HG02763 (cell line): ENCODE measurements at regions not wholly inside any gene's neighbourhood (a gene's known extent, or its start where the extent isn't known, plus 50 kb on each side); places are given as distances from the start of the nearest gene placed in this dataset.

Experiments
- ATAC-seq: cut with Tn5 transposase; IDR thresholded peaks from one replicate; pipeline ENCODE4 v1.9.1; 2021; ENCODE audit warnings: mild to moderate bottlenecking, moderate library complexity; ENCODE audit not compliant: unreplicated experiment

DNA sequence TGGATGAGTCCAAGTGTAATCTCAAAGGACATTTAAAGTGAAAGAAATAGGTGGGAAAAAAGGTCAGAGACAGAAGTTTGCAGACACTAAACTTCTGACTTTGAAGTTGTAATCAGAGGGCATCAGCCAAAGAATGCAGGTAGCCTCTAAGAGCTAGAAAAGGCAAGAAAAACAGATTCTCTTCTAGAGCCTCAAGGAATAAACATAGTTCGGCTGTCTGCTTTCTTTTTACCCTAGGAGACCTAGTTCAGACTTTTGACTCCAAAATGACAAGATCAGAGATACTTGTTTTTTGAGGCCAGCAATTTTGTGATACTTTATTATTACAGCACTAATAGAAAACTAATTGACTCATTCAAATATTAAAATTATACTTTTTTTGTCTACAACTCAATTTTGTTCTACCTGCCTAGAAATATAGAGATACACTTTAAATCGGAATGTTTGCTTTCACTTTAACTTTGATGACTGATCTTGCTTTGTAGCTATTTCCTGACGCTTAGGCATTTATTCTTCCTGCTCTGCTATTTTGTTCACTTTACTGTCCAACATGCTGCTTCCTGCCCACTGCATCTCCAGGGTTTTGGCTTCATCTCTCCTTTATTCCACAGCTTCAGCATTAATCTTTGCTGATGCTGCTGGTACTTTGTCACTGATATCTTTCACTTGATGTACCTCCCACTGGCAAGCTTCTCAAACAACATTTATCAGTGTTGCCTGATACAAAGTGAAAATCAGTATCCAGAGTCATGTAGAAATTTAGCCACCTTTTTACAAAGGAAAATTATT is 272.5 kb downstream of the DSEL start:
- no peak for ATAC-seq

DNA sequence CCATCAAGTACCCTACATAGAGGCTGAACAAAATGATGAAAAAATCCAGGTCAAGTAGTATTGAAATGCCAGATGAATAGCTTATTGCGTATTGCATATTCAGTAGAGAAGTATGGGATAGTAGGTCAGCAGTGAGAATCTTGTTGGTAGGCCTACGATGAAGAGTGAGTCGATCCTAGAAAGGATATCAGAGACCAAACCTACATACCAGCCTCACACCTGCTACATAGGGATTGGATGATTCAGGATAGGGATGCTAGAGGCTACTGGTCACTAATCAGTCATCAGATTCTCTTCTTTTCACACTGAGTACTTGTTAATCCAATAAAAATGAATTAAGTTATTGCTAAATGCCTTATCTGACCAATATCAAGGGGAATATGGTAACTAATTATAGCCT is 274.5 kb downstream of the DSEL start:
- ATAC-seq: no peak

DNA sequence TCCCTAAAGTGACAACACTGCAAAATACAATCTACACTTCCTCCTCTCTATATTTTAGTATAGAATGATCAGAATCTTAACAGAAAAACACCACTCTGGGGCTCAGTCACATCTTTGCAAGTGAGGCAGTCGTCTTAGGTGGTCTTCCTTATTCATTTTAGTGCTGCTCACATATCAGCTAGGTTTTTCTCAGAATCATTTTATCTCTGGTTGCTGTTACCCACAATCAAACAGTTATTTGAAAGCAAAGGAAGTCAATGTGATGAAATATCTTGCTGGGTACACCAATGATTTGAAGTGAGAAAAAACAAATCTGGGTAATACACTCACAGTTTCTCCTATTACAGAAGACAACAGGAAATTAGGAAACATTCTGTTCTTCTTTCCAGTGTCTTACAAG is 275.2 kb downstream of the DSEL start:
- no peak for ATAC-seq

DNA sequence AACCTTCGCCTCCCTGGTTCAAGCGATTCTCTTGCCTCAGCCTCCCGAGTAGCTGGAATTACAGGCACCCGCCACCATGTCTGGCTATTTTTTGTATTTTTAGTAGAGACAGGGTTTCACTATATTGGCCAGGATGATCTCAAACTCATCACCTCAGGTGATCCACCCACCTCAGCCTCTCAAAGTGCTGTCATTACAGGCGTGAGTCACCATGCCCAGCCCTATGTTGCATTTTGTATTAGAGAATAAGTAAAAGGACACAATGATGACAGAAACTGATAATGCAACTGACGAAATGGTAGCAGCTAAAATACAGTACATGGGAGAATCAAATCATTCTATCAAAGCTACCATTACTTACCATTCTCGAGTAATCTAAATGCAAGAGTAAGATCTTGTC is 276.7 kb downstream of the DSEL start:
- ATAC-seq: no peak

DNA sequence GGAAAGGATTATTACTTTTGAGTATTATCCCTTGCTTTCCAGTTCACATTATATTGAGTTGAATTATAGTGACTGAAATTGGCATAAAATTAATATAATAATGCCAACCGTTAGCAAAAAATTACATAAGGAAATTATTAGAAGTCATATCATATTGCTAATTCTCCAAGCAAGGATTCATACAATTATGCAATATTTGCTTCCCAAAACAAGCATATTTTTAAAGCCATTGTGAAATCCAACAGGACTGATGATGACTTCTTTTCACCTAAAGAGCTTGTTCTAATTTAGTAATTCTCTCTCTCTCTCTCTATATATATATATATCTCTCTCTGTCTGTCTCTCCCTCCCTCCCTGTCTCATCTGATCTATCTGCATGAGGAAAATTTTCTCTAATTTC is 283.5 kb downstream of the DSEL start:
- no peak for ATAC-seq

DNA sequence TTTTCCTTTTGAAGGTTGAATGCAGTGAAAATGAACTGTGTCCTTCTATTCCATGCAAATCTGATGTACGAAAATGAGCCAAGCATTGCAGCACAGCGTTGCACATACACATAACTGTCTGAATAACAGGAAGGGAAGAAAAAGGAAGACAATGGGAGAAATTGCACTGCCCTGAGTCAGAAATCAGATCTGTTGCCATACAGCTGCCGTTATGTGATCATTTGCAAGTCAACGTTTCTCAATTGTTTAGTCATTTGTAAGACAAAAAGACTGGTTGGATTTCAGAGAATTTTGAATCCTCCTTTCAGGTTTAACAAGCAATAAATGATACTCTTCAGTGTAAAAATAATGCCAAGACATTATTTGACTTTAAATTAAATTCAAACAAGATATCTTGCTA is 284.1 kb downstream of the DSEL start:
- no peak for ATAC-seq

DNA sequence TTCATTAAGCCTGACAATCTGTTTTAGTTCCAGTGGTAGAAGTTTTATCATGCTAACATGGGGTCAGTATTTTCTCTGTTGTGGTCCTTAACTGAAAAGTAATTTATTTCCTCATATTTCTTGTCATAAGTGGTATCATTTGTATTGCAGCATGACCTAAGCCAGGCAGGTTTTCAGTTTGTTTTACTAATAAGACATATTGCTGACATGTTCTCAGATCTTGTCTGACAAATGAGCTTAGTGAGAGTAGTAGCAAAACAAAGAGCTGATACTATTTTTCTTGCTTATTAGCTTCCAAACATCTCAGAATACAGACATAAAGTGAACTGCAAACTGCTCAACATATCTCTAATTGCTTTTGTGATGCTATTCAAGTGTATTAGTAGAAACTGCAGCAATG is 293.6 kb downstream of the DSEL start:
- ATAC-seq: no peak

DNA sequence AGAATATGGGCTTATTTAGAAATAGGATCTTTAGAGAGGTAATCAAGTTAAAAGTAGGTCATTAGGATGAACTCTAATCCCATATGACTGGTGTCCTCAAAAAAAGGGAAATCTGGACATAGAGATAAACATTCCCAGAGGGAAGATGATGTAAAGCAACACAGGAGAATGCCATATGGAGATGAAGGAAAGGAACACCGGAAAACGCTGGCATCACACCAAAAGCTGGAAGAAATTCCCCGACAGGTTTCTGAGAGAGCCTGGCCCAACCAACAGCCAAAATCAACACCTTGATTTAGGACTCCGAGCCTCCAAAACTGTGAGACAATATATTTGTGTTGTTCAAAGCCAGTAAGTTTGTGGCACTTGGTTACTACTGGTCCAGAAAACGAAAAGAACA is 296.7 kb downstream of the DSEL start:
- no peak for ATAC-seq

DNA sequence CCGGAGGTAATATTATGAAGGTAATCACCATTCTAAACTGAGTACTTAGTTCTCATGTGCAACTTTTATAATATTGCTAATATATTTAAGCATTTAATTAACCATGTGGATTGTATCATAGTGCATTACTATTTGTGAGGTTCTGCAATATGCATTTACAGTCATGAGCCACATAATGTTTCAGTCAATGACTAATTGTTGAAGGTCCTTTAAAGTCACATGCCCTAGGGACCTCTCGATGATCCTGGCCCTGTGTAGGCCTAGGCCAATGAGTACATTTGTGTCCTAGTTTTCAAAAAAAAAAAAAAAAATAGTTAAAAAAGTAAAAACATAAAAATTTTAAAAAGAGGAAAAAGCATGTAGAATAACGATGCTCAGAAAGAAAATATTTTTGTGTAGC is 298.0 kb downstream of the DSEL start:
- ATAC-seq: no peak

DNA sequence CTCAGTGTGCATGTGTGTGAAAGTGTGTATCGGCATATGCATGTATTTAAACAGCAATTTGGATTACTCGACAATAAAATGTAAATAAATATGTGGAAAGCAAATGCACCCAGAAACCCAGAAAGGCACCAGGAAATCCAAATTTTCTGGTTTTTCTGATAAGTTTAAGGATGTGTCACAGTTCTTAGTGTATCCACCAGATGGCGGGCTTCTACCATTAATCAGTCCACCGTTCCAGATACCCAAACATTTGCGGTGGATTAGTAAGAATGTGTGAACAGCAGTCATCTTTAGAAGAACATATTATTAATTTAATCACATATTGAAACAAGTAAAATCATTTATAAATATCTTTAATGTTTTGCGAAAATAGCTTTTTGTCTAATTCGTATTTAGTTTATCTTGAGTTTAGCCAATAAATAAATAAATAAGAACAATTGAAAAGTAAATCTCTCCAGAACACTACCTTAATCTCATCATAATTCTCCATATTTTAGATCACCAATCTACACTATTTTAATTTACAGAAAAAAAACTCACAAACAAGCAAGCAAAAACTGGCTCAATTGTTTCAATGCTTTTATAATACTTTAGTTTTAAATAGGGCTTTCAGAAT is 298.9 kb downstream of the DSEL start:
- ATAC-seq: peak; percentile 92

DNA sequence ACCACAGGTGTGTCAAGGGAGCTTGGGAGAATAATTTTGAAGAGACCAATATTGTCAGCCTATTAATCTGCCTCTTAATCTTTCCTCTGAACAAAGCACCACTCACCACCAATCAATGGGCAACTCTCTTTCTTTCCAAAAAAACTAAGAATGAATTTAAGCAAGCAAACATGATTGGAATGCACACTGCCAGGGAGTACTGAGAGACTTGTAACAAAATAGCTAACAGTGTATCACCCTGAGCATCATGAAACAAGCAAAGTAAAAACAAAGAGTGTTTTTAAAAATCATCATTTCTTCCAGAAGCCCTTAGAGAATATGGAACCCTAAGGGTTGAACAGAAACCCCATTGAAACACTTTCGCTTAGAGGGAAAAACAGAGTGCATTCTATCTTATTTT is 299.7 kb downstream of the DSEL start:
- no peak for ATAC-seq

DNA sequence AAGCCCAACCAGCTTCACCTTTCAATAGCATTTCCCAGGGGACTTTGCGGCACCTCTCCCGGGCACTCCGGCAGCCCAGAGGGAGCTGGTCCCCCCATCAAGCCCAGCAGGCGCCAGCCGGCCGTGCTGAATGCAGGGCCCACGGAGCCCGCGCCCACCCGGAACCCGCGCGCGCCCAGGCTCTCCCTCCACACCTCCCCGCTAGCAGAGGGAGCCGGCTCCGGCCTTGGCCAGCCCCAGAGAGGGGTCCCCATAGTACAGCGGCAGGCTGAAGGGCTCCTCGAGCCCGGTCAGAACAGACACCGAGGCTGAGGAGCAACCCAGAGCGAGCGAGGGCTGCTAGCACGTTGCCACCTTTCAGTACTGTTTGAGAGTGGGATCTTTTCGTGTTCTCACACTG is 300.8 kb downstream of the DSEL start:
- no peak for ATAC-seq

DNA sequence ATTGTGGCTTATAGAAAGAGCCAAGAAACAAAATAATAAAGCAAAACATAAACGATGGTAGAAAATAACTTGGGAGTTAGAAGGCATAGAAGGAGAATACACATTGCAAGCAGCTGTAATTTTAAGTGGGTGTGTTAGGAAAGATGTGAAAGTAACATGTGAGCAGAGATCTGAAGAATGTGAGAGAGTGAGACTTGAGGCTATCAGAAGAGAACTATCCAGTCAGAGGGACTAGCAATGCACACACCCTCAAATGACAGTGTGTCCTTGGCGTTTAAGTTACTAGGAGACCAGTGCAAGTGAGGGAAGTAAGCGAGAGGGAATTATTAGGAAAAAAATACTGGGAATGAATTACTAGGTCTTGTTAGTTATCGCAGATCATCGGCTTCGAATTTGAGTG is 304.9 kb downstream of the DSEL start:
- ATAC-seq: no peak

DNA sequence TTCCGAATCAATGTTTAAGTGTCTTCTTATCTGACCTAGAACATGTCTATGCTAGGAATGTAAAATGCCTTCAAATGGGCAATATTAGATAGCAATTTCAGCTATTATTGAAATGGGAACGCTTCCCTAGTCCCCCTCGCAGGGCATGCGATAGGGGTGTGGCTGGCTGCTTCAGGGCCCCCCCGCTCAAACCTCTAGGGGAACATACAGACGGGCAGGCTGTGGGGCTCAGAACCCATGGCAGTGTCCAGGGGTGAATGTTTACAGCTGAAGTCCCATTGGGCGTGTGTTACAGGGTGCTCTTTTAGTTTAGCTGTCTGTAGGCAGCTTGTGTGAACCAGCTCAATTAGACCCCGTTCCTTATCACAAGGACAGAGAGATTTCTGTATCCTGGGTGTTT is 315.9 kb downstream of the DSEL start:
- no peak for ATAC-seq

DNA sequence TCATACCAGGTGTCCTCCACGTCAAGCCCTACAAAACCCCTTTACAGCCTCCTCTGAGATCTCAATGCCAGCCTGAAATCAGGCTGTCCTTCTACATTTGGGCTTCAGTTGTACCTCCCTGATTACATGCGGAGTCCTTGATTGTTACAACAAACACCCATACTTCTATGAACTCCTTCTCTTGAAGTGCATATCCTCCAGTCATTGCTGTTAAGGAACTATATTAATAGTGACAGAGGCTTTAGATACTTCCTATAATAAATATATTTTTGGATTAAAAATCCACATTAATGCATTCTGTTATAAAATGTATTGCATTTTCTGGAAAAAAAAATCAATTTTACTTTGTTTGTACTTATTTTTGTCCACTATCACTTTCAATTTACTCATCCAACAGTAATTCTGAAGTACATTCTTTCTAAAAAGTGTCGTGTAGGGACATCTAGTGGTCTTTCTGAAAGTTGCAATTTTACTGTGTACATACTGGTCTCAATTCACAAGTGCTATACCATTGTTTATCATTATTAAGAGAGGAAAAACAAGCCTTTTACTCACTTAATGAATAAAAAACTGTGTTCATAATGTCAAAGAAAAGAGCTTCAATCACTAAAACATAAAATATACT is 316.4 kb downstream of the DSEL start:
- ATAC-seq: peak; percentile 93

DNA sequence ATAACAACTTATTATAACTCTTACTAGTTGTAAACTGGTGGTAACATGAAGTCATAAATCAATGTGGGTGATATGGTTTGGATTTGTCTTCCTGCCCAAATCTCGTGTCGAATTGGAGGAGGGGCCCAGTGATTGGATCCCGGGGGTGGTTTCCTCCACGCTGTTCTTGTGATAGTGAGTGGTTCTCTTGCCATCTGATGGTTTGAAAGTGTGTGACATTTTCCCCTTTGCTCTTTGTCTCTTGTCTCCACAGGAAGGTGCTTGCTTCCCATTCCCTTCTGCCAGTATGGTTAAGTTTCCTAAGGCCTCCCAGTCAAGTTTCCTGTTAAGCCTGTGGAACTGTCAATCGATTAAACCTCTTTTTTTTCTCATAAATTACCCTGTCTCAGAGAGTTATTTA is 321.6 kb downstream of the DSEL start:
- ATAC-seq: no peak

DNA sequence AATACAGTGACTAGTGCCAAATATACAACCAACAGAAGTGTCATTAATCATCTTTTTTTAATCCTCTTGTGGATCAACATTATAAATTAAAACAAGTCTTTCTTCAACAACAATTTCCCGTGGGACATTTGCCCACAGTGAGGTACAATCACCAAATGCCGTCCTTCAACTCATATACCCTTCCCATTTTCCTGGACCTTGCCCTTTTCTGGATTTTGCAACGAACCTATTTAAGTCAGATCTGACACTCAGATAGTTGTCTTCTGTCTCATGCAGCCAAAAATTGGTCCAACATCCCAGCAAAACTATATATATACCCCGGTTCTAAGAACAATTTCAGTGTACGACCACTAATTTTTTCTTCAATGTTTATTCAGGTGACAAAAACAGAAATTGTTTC is 324.0 kb downstream of the DSEL start:
- no peak for ATAC-seq

DNA sequence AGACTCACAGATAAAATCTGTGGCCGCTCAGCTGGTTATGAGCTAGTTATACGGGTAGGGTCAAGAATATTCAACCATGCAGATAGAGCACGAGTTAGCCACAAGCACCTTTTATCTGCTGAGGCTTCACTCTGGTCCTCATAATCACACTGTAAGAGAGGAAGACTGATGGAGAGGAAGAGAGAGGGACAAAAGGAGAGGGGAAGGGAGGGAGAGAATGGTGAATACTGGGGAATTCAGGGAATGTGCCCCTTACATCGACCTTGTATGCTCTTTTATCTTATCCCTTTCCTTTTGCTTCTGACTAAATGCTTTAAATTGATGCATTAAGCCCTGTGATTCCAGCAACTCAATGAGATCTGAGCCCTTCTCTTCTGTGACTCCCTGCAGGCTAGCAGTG is 333.1 kb downstream of the DSEL start:
- no peak for ATAC-seq

DNA sequence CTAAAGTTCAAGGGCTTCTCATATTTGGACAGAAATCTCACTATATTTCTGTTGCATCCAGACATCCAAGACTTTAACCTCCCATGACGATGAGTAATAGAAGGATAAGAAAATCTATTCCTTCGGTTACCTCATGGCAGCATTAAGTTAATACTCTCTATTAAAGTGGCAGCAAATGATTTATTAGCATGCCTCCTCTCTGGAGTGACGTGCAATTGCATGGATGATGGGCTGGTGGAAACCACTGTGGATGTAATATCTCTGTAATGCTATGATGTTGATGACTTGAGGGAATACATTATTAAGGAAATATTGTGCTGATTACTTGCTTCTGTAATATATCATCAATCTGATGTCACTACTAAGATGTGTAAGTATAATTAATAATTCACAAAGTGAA is 336.8 kb downstream of the DSEL start:
- no peak for ATAC-seq

DNA sequence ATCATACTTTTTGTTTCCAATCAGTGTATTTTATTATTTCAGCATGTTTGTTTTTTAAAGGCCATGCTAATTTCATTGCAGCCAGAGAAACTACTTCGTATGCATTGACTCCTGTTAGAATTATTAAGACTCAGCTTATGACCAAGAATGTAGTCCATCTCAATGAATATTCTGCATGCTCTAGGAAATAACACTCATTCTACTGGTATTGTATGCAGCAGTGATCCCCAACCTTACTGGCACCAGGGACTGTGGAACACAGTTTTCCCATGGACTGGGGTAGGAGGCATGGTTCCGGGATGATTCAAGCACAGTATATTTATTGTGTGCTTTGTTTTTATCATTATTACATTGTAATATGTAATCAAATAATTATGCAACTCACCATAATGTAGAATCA is 356.9 kb downstream of the DSEL start:
- no peak for ATAC-seq

DNA sequence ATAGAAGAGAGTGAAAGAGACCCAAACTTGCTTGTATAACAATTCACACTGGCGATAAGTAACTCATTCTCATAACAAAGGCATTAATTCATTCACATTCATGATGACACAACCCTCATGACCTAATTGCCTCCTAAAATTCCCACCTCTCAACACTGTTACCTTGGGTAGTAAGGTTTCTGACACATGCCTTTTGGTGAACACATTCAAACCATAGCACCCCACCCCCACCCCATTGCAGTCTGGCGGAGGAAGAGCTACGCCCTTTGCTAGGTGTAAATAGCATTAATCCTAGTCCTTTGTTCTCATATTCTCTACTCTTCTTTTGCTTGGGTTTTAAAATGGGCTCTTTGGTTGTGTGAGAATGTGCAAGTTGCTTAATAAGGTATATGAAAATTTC is 361.5 kb downstream of the DSEL start:
- no peak for ATAC-seq

DNA sequence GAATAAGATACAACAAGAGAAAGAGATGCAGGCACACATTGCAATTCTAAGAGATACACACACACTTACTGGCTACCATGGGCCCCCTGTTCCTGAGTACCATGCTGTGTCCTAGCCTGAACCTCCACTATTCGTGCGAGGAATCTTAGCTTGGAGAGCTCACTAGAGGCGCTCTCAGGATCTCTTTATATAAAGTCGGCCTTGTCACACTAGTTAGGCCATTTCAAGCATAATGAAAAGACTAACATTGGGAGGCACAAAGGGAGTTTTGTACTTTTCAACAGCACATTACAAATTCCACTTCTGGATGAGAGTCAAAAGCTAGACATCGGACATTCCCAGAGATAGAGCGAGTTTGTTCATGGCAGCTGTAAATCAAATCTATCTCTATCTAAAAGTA is 365.2 kb downstream of the DSEL start:
- ATAC-seq: no peak
